ENCODE measurements at regions not wholly inside any gene's neighbourhood (a gene's known extent, or its start where the extent isn't known, plus 50 kb on each side); places are given as distances from the start of the nearest gene placed in this dataset.

GRCh38 chr7:21140622-21141021 lies 287.3 kb upstream of the SP4 start:
- no peak for TF ChIP-seq POLR2A (IDR thresholded peaks at IDR 0.05; ENCODE audit: low read depth, low read length)
- no peak for TF ChIP-seq POLR2AphosphoS5 (IDR thresholded peaks at IDR 0.05; ENCODE audit: low read depth, low read length)
- no peak for TF ChIP-seq POU2F2 (IDR thresholded peaks at IDR 0.05; ENCODE audit: low read depth, low read length)

Measured in GM12891 (cell line).